ENCODE measurements at regions not wholly inside any gene's neighbourhood (a gene's known extent, or its start where the extent isn't known, plus 50 kb on each side); places are given as distances from the start of the nearest gene placed in this dataset.
A peak's percentile ranks its signal among the peaks of the same experiment; 100 is the strongest.

DNA sequence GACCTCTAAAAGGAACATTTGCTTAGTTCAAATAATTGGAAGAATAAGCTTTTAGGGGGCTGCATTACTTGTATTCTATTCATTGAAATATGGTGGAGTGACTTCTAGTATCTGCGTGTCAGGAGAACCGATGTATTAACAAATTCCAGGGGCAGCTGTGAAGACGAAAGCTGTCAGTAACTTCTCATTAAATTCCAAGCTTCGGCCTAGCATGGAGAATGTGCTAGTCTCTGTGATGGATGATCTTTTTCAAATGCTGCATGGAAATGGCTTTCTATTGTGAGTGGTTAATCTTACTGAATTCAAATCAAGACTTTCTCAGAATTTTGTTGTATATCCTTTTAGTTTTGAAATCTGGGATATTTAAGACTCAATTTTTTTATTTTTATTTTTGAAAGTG is 429.9 kb downstream of the ADGRL2 start (continued):
- TF ChIP-seq CEBPZ (IDR thresholded peaks at IDR 0.05; ENCODE audit: low read depth, low read length) (no peak), BHLHE40 (IDR thresholded peaks at IDR 0.05; ENCODE audit: borderline replicate concordance in 1 of 2, low read depth in 2 of 2, low read length in 1 of 2) (no peak), MTA3 (IDR thresholded peaks at IDR 0.05; ENCODE audit: borderline replicate concordance, low read length) (no peak), TAF1 (IDR thresholded peaks at IDR 0.05; ENCODE audit: borderline replicate concordance, low read depth, low read length) (no peak), SIX5 (IDR thresholded peaks at IDR 0.05; ENCODE audit: low read depth, low read length, severe bottlenecking) (no peak), SRF (IDR thresholded peaks at IDR 0.05; ENCODE audit: low read depth in 2 of 2, low read length in 2 of 2) (no peak)

DNA sequence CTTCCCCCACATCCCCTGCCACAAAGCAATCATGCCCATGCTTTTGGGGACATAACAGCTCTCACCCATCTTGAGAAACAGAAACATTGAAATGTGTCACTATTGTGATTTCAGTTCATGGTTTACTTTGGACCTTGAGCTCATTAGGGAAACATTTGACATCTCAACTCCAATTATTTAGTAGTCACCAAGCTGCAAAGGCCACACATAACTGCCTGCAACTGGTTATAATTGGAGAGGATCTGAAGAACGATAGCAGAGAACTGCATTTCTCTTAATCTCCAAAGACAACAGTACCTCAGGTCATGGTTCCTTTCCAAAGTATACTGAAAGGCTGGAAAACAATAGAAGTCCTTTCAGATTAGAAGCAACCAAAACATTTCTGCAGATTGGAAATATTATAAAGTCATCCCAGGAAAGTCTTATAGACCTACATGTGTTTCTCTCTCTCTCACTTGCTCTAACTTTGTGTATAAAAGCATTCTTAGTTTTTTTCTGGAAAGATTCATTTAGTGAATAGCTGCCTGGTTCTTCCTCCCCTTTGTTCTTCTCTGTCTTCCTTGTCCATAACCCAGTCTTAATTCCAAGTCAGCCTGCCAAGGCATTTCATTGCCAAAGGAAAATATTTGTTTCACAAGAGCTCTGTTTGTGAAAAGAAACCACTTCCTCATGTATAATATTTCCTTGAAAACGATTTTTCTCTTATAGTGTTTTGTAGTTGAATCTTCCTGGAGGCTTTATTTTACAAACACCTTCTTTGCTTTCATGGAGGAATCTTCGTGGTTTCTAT is 426.8 kb downstream of the ADGRL2 start:
- no peak overlapping the region for H2AFZ ChIP-seq (ENCODE audit: control insufficient read depth, low read depth, low read length)
- no peak overlapping the region for H3K4me3 ChIP-seq
- no peaks in the 10 kb centered on the region for H3K4me1 ChIP-seq (ENCODE audit: control insufficient read depth, insufficient read depth, low read length)
- WGBS (ENCODE audit: insufficient coverage, insufficient replicate concordance, low lambda C conversion rate, missing lambda C conversion rate), result 3% methylated on average over 3 of the region's 3 CpGs
- H3K9me3 ChIP-seq (replicated peaks; ENCODE audit: control insufficient read depth, insufficient read depth, low read length), result no peaks in the 10 kb centered on the region
- no peaks in the 10 kb centered on the region for H3K27me3 ChIP-seq (replicated peaks in 1 of 2; ENCODE audit: control insufficient read depth in 2 of 2, insufficient read depth in 2 of 2, low read length in 1 of 2)
- no peak overlapping the region for H3K4me2 ChIP-seq (ENCODE audit: control insufficient read depth, insufficient read depth)
- intact Hi-C loops (cut with micrococcal nuclease; ENCODE audit: unreplicated experiment), result no loop called here
- H3K79me2 ChIP-seq (ENCODE audit: control insufficient read depth, insufficient read depth, low read length), result no peaks in the 10 kb centered on the region
- ChIA-PET CTCF (interaction anchor here (0.6 to 3.4 kb wide), 14 partner anchors 9 to 679 kb away, joined by 3 to 12 read pairs (median 4); no protein-coding TSS in a partner anchor), SMC1A (ENCODE audit: uncharacterized antibody, unreplicated experiment) (interaction anchor here (0.7 to 6.9 kb wide), 34 partner anchors 9 to 237 kb away, joined by 3 to 63 read pairs (median 4); no protein-coding TSS in a partner anchor), POLR2A (interaction anchor here (1.1 to 1.6 kb wide), 5 partner anchors 9 to 75 kb away, joined by 3 to 19 read pairs (median 3); no protein-coding TSS in a partner anchor), RAD21 (ENCODE audit: unreplicated experiment) (interaction anchor here (1.0 to 2.3 kb wide), 18 partner anchors 9 to 137 kb away, joined by 3 to 31 read pairs (median 4); no protein-coding TSS in a partner anchor)
- ATAC-seq (peak; percentile 68), DNase-seq (ENCODE audit: low read depth, low spot score) (no peak), FAIRE-seq (no peak)
- H3K9ac ChIP-seq (ENCODE audit: control insufficient read depth, insufficient read depth, low read length), result no peak overlapping the region
- BruUV-seq (replicated peaks), result no TSS peak
- no peaks in the 10 kb centered on the region for H3K36me3 ChIP-seq (ENCODE audit: control insufficient read depth in 2 of 2, insufficient read depth in 2 of 2, low read length in 1 of 2)
- no peaks in the 10 kb centered on the region for H4K20me1 ChIP-seq (ENCODE audit: control insufficient read depth, insufficient read depth)
- in situ Hi-C loops (cut with MboI), result no loop called here
- H3K27ac ChIP-seq (ENCODE audit: control insufficient read depth, insufficient read depth), result no peak overlapping the region
- TF ChIP-seq E2F4 (IDR thresholded peaks at IDR 0.05; ENCODE audit: low read depth, low read length), result no peak
- peak; percentile 99 for TF ChIP-seq MTA2 (IDR thresholded peaks at IDR 0.05; ENCODE audit: low read depth)
- peak; percentile 55; the same call in 1 of the 2 replicates for TF ChIP-seq IKZF1 (conservative IDR thresholded peaks at IDR 0.05)
- TF ChIP-seq, protein P1, sequence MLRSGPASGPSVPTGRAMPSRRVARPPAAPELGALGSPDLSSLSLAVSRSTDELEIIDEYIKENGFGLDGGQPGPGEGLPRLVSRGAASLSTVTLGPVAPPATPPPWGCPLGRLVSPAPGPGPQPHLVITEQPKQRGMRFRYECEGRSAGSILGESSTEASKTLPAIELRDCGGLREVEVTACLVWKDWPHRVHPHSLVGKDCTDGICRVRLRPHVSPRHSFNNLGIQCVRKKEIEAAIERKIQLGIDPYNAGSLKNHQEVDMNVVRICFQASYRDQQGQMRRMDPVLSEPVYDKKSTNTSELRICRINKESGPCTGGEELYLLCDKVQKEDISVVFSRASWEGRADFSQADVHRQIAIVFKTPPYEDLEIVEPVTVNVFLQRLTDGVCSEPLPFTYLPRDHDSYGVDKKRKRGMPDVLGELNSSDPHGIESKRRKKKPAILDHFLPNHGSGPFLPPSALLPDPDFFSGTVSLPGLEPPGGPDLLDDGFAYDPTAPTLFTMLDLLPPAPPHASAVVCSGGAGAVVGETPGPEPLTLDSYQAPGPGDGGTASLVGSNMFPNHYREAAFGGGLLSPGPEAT (IDR thresholded peaks at IDR 0.05; ENCODE audit: low read depth), result peak; percentile 46; the same call in 1 of the 2 replicates
- peak; percentile 63 to 79; a peak in 2 of 4 replicates for TF ChIP-seq IKZF2 (IDR thresholded peaks at IDR 0.05)
- TF ChIP-seq BACH1 (IDR thresholded peaks at IDR 0.05; ENCODE audit: borderline replicate concordance), result peak; percentile 72; the same call in 1 of the 2 replicates
- 0 out of 4 replicates have a peak, but pooled peaks of 1 of the 2 experiments have one; percentile 48 for TF ChIP-seq EP300 (IDR thresholded peaks at IDR 0.05; ENCODE audit: borderline replicate concordance in 1 of 2, control insufficient read depth in 1 of 2, low read depth in 2 of 2, low read length in 2 of 2)
- 0 out of 2 replicates have a peak, but pooled peaks have one; percentile 33 for TF ChIP-seq NR2F1 (conservative IDR thresholded peaks at IDR 0.05)
- TF ChIP-seq SMAD1 (IDR thresholded peaks at IDR 0.05; ENCODE audit: low read depth, partially characterized antibody), result peak; percentile 40
